GM23248 (cell line): ENCODE measurements at regions not wholly inside any gene's neighbourhood (a gene's known extent, or its start where the extent isn't known, plus 50 kb on each side); places are given as distances from the start of the nearest gene placed in this dataset.

Experiments used
- DNase-seq: peaks from one replicate; pipeline ENCODE4 v3.0.0-alpha.2; 2015
- H2AFZ ChIP-seq: fragments of 200-600 bp; sonication (generic); 2 replicates; pipeline ENCODE4 v1.6.1; 2016; ENCODE audit warnings: antibody characterized with exemption
- H3F3A ChIP-seq: fragments of 200-600 bp; sonication (generic); 2 replicates; pipeline ENCODE4 v1.6.1; 2016; ENCODE audit warnings: mild to moderate bottlenecking, antibody characterized with exemption, mixed run types; ENCODE audit not compliant: insufficient read depth
- H3K27ac ChIP-seq: fragments of 200-600 bp; sonication (generic); 2 replicates; pipeline ENCODE4 v1.5.1; 2016; ENCODE audit warnings: mild to moderate bottlenecking
- H3K27me3 ChIP-seq: fragments of 200-600 bp; sonication (generic); replicated peaks from 2 replicates; pipeline ENCODE4 v1.6.1; 2016; ENCODE audit warnings: mild to moderate bottlenecking; ENCODE audit not compliant: insufficient read depth
- H3K36me3 ChIP-seq: fragments of 200-600 bp; sonication (generic); 2 replicates; pipeline ENCODE4 v1.6.1; 2016; ENCODE audit warnings: low read depth, mild to moderate bottlenecking
- H3K4me1 ChIP-seq: fragments of 200-600 bp; sonication (generic); 2 replicates; pipeline ENCODE4 v1.6.1; 2016; ENCODE audit warnings: mild to moderate bottlenecking; ENCODE audit not compliant: insufficient read depth
- H3K4me2 ChIP-seq: fragments of 200-600 bp; sonication (generic); one replicate; pipeline ENCODE4 v1.6.1; 2016; ENCODE audit warnings: mild to moderate bottlenecking; ENCODE audit not compliant: unreplicated experiment
- H3K4me3 ChIP-seq: fragments of 200-600 bp; sonication (generic); 2 replicates; pipeline ENCODE4 v1.5.1; 2016; ENCODE audit warnings: mild to moderate bottlenecking
- H3K79me2 ChIP-seq: fragments of 200-600 bp; sonication (generic); 2 replicates; pipeline ENCODE4 v1.6.1; 2016; ENCODE audit warnings: mild to moderate bottlenecking; ENCODE audit not compliant: insufficient read depth
- H3K9ac ChIP-seq: fragments of 200-600 bp; sonication (generic); 2 replicates; pipeline ENCODE4 v1.6.1; 2016; ENCODE audit warnings: mild to moderate bottlenecking
- H3K9me2 ChIP-seq: fragments of 200-600 bp; sonication (generic); 2 replicates; pipeline ENCODE4 v1.6.1; 2016; ENCODE audit warnings: mixed run types, mild to moderate bottlenecking, moderate library complexity; ENCODE audit not compliant: insufficient read depth
- H3K9me3 ChIP-seq: fragments of 200-600 bp; sonication (generic); one replicate; pipeline ENCODE4 v1.6.1; 2017; ENCODE audit warnings: low read depth
- H4K20me1 ChIP-seq: fragments of 200-600 bp; sonication (generic); 2 replicates; pipeline ENCODE4 v1.6.0; 2016; ENCODE audit not compliant: insufficient read depth
- EZH2 ChIP-seq: fragments of 200-600 bp; sonication (generic); IDR thresholded peaks from 2 replicates; pipeline ENCODE4 v1.6.1; 2018; ENCODE audit warnings: antibody characterized with exemption, mild to moderate bottlenecking; ENCODE audit not compliant: insufficient read depth, poor library complexity, severe bottlenecking
- EZH2phosphoT487 ChIP-seq: fragments of 200-600 bp; sonication (generic); IDR thresholded peaks from 2 replicates; pipeline ENCODE4 v1.6.1; 2018; ENCODE audit warnings: antibody characterized with exemption, moderate library complexity, mild to moderate bottlenecking, low read depth; ENCODE audit not compliant: insufficient read depth
- whole genome bisulfite sequencing, 2 experiments: methylation state at CpG; one replicate each; pipeline ENCODE4 v1.1.6; 2015 to 2017; ENCODE audit warnings: low lambda C conversion rate in 2 of 2, low coverage in 1 of 2; ENCODE audit errors: missing lambda C conversion rate in 2 of 2; 5-methylcytosine and 5-hydroxymethylcytosine counted together
- in situ Hi-C: fragments of 300-500 bp; cut with MboI; formaldehyde crosslinking; loops from 2 replicates; pipeline ENCODE4 v1.15.0; 2020

GRCh38 chr10:78544423-78545090, 510.9 kb downstream of the RPS24 start:
- in situ Hi-C loops: no loop called here
- peak; percentile 30 for DNase-seq
- H3F3A ChIP-seq: peaks cover 10% of the 10 kb centered on the region; the same call in 1 of the 2 replicates

GRCh38 chr10:78545756-78546155, 512.1 kb downstream of the RPS24 start:
- Histone ChIP-seq H3K9me3 (no peaks in the 10 kb centered on the region), H3F3A (peaks cover 10% of the 10 kb centered on the region; the same call in 1 of the 2 replicates), H3K9ac (no peak overlapping the region), H3K27ac (no peak overlapping the region), H3K4me1 (peaks cover 18% of the 10 kb centered on the region), H3K4me3 (no peak overlapping the region), H4K20me1 (no peaks in the 10 kb centered on the region), H2AFZ (no peak overlapping the region), H3K4me2 (no peak overlapping the region), H3K36me3 (no peaks in the 10 kb centered on the region), H3K27me3 (no peaks in the 10 kb centered on the region), H3K9me2 (no peaks in the 10 kb centered on the region), H3K79me2 (no peaks in the 10 kb centered on the region)
- 93 to 96% methylated on average over 3 of the region's 3 CpGs for WGBS, 2 experiments
- no peak for TF ChIP-seq EZH2phosphoT487
- no peak for TF ChIP-seq EZH2
- DNase-seq: no peak
- in situ Hi-C loops: no loop called here

More at GRCh38 chr10:78544423-78545090, 510.9 kb downstream of the RPS24 start:
- Histone ChIP-seq H3K36me3 (no peaks in the 10 kb centered on the region), H3K27ac (peak overlapping the region; percentile 79), H3K9me2 (no peaks in the 10 kb centered on the region), H3K4me2 (peak overlapping the region; percentile 72), H3K9ac (peak overlapping the region; percentile 67), H3K79me2 (no peaks in the 10 kb centered on the region), H4K20me1 (no peaks in the 10 kb centered on the region), H3K4me3 (no peak overlapping the region), H3K27me3 (no peaks in the 10 kb centered on the region), H2AFZ (peak overlapping the region; percentile 65; the same call in 1 of the 2 replicates), H3K9me3 (no peaks in the 10 kb centered on the region), H3K4me1 (peaks cover 18% of the 10 kb centered on the region)
- 79 to 82% methylated on average over 9 of the region's 9 CpGs for WGBS, 2 experiments
- no peak for TF ChIP-seq EZH2phosphoT487
- TF ChIP-seq EZH2: no peak

- DNase-seq: no peak
- in situ Hi-C loops: no loop called here
- H3K27ac ChIP-seq: no peak overlapping the region
- H2AFZ ChIP-seq: no peak overlapping the region
- no peaks in the 10 kb centered on the region for H3K9me3 ChIP-seq
- no peak overlapping the region for H3K4me3 ChIP-seq
- H3F3A ChIP-seq: peaks cover 10% of the 10 kb centered on the region; the same call in 1 of the 2 replicates
- H3K9ac ChIP-seq: no peak overlapping the region
- no peaks in the 10 kb centered on the region for H3K27me3 ChIP-seq
- H3K36me3 ChIP-seq: no peaks in the 10 kb centered on the region
- peaks cover 24% of the 10 kb centered on the region for H3K4me1 ChIP-seq
- WGBS, 2 experiments: 89 to 91% methylated on average over 6 of the region's 6 CpGs
- no peak overlapping the region for H3K4me2 ChIP-seq
- no peaks in the 10 kb centered on the region for H4K20me1 ChIP-seq
- H3K9me2 ChIP-seq: no peaks in the 10 kb centered on the region
- TF ChIP-seq EZH2: no peak
- no peak for TF ChIP-seq EZH2phosphoT487
- no peaks in the 10 kb centered on the region for H3K79me2 ChIP-seq
Measured at GRCh38 chr10:78547397-78547796, 513.7 kb downstream of the RPS24 start.

GRCh38 chr10:78547905-78548304, 514.2 kb downstream of the RPS24 start:
- Histone ChIP-seq H3K27ac (no peak overlapping the region), H3K9ac (no peak overlapping the region), H3F3A (peaks cover 7% of the 10 kb centered on the region; the same call in 1 of the 2 replicates), H3K4me1 (peaks cover 24% of the 10 kb centered on the region), H2AFZ (no peak overlapping the region), H4K20me1 (no peaks in the 10 kb centered on the region), H3K9me2 (no peaks in the 10 kb centered on the region), H3K4me3 (no peak overlapping the region), H3K27me3 (no peaks in the 10 kb centered on the region), H3K9me3 (no peaks in the 10 kb centered on the region), H3K4me2 (no peak overlapping the region), H3K79me2 (no peaks in the 10 kb centered on the region), H3K36me3 (no peaks in the 10 kb centered on the region)
- DNase-seq: no peak
- TF ChIP-seq EZH2phosphoT487: no peak
- in situ Hi-C loops: no loop called here
